Cardiac muscle cell (in vitro differentiated cells and primary cell): ENCODE measurements at regions not wholly inside any gene's neighbourhood (a gene's known extent, or its start where the extent isn't known, plus 50 kb on each side); places are given as distances from the start of the nearest gene placed in this dataset.
"Not testable (repeated sequence)": the region's sequence is repeated elsewhere in the genome, so short reads cannot be mapped to it uniquely, and the experiment has no call there.

Experiments used
- DNase-seq, 2 donors: peaks; one replicate each; pipeline versions ENCODE4 v3.0.0 to v3.0.0-alpha.2; 2010 to 2017; ENCODE audit warnings: low read depth in 1 of 2, low spot score in 1 of 2
- H3K27ac ChIP-seq: fragments of 200-600 bp; sonication (generic); 2 replicates; pipeline ENCODE4 v1.5.1; 2016
- H3K27me3 ChIP-seq: fragments of 200-600 bp; sonication (generic); 2 replicates; pipeline ENCODE4 v1.6.0; 2016; ENCODE audit warnings: control low read depth
- H3K36me3 ChIP-seq: fragments of 200-600 bp; sonication (generic); 2 replicates; pipeline ENCODE4 v1.5.1; 2016; ENCODE audit warnings: control low read depth
- H3K4me1 ChIP-seq: fragments of 200-600 bp; sonication (generic); 2 replicates; pipeline ENCODE4 v1.8.1; 2017; ENCODE audit warnings: low read depth, mild to moderate bottlenecking, mixed run types
- H3K4me3 ChIP-seq: fragments of 200-600 bp; sonication (generic); 2 replicates; pipeline ENCODE4 v1.5.1; 2016; ENCODE audit warnings: mild to moderate bottlenecking
- H3K9me3 ChIP-seq: fragments of 200-600 bp; sonication (generic); 2 replicates; pipeline ENCODE4 v1.5.1; 2017; ENCODE audit warnings: low read depth, mild to moderate bottlenecking, control low read depth
- TF ChIP-seq, protein P1 (sequence below): IDR thresholded peaks from 2 replicates; pipeline ENCODE4 v1.5.1; 2012; ENCODE audit warnings: low read depth, mild to moderate bottlenecking, low read length

DNA sequence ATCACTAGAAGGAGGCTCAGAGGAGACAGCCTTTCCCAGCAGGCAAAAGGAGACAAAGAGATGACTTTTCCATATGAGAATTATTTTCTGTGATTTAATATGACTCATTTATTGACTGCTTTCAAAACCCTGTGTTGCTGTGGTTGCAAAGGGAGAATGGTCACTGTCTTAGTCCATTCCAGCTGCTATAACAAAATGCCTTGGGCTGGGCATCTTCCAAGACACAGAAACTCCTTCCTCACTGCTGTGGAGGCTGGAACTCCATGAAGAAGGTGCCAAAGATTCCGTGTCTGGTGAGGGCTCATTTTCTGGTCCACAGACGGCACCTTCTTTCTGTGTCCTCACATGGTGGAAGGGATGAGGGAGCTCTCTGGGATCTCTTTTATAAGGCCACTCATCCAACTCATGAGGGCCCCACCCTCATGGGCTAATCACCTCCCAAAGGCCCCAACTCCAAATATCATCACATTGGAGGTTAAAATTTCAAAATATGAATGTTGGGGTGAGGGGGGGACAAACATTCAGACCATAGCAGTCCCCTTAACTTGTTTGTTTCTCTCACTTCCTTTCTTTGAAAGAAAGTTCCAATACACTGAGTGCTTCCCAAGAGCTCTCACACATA lies 252.1 kb upstream of the RAB4A start:
- TF ChIP-seq, protein P1, sequence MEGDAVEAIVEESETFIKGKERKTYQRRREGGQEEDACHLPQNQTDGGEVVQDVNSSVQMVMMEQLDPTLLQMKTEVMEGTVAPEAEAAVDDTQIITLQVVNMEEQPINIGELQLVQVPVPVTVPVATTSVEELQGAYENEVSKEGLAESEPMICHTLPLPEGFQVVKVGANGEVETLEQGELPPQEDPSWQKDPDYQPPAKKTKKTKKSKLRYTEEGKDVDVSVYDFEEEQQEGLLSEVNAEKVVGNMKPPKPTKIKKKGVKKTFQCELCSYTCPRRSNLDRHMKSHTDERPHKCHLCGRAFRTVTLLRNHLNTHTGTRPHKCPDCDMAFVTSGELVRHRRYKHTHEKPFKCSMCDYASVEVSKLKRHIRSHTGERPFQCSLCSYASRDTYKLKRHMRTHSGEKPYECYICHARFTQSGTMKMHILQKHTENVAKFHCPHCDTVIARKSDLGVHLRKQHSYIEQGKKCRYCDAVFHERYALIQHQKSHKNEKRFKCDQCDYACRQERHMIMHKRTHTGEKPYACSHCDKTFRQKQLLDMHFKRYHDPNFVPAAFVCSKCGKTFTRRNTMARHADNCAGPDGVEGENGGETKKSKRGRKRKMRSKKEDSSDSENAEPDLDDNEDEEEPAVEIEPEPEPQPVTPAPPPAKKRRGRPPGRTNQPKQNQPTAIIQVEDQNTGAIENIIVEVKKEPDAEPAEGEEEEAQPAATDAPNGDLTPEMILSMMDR, result no peak
- H3K27ac ChIP-seq, result no peak overlapping the region
- H3K36me3 ChIP-seq, result no peaks in the 10 kb centered on the region
- H3K27me3 ChIP-seq, result no peaks in the 10 kb centered on the region
- H3K4me1 ChIP-seq, result no peaks in the 10 kb centered on the region
- no peaks in the 10 kb centered on the region for H3K9me3 ChIP-seq
- no peak for DNase-seq
- no peak overlapping the region for H3K4me3 ChIP-seq

DNA sequence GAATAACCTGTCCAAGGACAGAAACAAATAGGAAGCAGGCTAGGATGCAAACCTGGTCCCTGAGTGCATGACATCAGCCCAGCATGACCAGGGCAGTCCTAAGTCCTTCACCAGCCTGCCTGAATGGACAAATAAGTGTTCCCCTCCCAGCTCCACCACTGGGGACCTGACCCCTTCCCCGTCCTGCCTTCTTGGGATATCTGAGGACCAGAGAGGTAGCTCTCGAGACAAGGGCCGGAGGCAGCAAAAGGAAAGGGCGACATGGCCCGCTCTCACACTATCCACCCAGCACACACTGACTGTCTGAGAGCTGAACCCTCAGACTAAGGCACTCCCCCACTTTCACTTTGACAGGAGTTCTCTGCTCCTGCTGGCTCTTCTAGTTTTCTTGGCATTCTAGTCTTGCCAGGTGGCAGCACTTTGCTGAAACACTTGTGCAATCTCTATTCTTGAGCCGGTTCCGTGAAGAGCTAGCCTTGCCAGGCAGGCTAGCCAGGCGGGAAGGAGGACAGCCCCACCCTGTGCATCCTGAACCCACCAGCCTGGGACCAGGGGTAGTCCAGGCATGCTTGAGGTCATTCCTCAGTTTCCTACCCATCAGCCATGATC lies 251.1 kb upstream of the RAB4A start:
- H3K4me3 ChIP-seq, result no peak overlapping the region
- H3K36me3 ChIP-seq, result no peaks in the 10 kb centered on the region
- TF ChIP-seq, protein P1, result no peak
- no peak for DNase-seq
- H3K27me3 ChIP-seq, result no peaks in the 10 kb centered on the region
- no peaks in the 10 kb centered on the region for H3K4me1 ChIP-seq
- no peak overlapping the region for H3K27ac ChIP-seq
- H3K9me3 ChIP-seq, result no peaks in the 10 kb centered on the region

DNA sequence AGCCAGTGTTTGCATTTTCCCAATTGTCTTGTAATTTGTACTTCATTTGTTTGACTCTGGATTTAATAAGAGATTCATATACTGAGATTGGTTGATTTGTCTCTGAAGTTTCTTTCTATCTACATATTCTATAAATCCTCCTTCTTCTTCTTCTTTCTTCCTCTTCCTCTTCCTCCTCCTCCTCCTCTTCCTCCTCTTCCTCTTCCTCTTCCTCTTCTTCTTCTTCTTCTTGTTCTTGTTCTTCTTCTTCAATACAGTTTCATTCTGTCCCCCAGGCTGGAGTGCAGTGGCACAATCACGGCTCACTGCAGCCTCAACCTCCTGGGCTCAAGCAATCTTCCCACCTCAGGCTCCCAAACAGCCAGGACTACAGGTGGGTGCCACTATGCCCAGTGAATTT lies 249.9 kb upstream of the RAB4A start:
- not testable (repeated sequence) for H3K27me3 ChIP-seq, H3K9me3 ChIP-seq, H3K36me3 ChIP-seq, H3K4me1 ChIP-seq, H3K27ac ChIP-seq, H3K4me3 ChIP-seq, DNase-seq

DNA sequence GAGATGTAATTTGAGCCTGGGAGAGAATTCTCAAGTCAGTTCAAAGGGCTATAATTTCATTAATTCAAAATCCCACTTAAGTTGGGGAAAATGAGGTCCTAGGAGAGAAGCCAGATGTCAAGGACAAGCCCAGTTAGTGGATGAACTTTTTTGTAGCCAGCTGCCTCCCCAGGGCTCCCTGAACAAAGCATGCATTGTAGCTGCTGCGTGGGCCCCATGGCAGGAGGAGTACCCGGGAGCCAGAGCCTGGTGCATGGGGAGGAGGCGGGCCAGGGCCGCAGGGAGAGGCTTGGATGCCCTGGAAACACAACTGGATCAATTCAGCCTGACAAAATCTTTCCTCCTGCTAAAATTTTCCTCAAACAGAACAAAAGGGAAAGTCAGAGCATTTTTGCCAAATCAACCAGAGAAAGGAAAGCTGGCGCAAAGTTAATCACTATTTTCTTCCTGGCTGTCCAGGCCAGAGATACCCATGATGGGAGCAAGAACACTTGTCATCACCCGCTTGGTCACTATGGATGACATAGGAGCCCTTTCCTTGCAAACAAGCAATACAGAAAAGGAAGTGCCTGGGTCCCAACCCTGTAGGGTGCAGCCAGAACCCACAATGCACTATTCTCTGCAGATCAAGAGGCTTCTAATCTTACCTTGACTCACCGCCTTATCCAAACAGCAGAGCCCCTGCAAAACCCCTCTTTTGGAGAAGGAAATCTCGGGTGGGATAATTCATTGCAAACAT lies 248.1 kb upstream of the RAB4A start:
- H3K9me3 ChIP-seq, result no peaks in the 10 kb centered on the region
- peaks cover 10% of the 10 kb centered on the region for H3K27me3 ChIP-seq
- TF ChIP-seq, protein P1, result no peak
- H3K36me3 ChIP-seq, result no peaks in the 10 kb centered on the region
- H3K27ac ChIP-seq, result no peak overlapping the region
- peaks cover 6% of the 10 kb centered on the region for H3K4me1 ChIP-seq
- DNase-seq, result peak in 1 of 2 donors; percentile 50
- no peak overlapping the region for H3K4me3 ChIP-seq

DNA sequence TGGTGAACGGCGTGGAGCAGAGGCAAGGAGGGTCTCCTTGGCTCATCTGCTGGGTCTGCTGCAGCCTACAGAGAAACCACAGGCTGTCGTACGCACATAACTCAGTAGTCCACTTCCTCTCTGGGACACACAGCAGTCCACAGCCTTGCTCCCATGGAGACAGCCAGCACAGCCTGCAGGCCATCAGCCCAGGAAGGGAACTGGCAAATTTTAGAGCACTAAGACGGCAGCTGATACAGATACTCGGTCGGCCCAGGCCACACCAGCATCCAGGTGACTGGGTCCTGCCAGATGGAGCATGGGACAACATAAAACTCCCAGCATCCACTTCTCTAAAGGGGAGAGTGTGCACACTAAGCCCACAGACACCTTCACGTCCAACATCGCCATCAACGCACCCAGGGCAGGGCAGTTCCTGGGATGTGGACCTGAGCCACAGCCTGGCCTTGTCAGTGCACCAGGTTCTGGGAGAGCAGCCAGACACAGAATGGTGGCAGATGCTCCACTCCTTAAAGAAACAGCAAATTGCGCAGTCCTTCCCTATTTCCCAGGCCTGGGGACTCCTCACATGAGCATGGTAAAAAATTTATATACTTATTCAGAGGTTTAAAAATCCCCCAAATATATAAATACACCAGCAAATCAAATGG lies 247.1 kb upstream of the RAB4A start:
- Histone ChIP-seq H3K4me1 (peaks cover 6% of the 10 kb centered on the region), H3K27ac (no peak overlapping the region), H3K36me3 (no peaks in the 10 kb centered on the region), H3K4me3 (no peak overlapping the region), H3K27me3 (peaks cover 10% of the 10 kb centered on the region), H3K9me3 (no peaks in the 10 kb centered on the region)
- TF ChIP-seq, protein P1, result no peak
- DNase-seq, result no peak
